DMS 273 (cell line): ENCODE measurements at regions not wholly inside any gene's neighbourhood (a gene's known extent, or its start where the extent isn't known, plus 50 kb on each side); places are given as distances from the start of the nearest gene placed in this dataset.
"Not testable (repeated sequence)": the region's sequence is repeated elsewhere in the genome, so short reads cannot be mapped to it uniquely, and the experiment has no call there.

Experiments
- DNase-seq: peaks from one replicate; lab custom pipeline; 2025; ENCODE audit not compliant: unreplicated experiment; lab: John Stamatoyannopoulos, UW

GRCh38 chr4:161329852-161330251 is 833.9 kb downstream of the FSTL5 start:
- no peak for DNase-seq

DNA sequence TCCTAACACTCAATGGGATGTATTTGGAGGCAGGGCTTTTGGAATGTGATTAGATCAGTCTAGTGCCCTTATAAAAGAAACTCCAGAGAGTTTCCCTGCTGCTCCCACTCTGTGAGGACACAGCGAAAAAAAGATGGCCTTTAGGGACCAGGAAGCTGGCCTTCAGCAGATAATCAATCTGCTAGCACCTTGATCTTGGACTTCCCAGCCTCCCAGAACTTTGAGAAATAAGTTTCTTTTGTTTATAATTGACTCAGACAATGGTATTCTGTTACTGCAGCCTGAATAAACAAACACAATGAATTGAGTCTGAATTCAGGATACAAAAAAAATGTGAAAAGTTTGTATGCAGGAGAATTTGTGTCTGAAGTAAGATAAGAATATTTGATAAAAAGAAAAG is 842.1 kb downstream of the FSTL5 start:
- no peak for DNase-seq

DNA sequence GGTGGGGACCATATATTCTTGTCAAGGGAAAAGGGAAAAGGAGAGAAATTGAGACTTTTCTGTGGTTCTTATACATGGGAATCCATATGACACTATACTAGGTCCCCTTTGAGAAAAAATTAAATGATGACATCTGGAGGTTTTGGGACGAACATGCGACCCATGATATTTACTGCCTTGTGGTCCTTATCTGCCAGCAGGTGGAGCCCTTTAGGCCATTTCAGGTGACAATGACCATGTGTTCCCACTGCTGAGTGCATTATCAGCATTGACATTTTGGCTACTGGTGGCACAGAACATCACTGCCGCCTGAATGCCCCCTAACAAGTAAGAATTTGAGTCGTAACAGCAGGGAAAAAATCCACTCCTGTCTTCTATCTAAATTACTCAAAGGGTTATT is 843.4 kb downstream of the FSTL5 start:
- peak; percentile 48 for DNase-seq

DNA sequence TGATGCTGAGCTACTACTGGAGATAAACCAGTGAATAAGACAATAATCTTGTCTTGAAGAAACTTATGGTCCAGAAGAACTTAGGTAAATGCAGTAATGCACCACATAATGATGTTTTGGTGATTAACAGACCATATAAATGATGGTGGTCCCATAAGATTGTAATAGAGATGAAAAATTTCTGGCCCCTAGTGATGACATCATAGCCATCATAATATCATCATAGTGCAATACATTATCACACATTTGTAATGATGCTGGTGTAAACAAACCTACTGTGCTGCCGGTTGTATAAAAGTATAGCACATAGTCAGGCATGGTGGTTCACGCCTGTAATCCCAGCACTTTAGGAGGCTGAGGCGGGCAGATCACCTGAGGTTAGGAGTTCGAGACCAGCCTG is 846.8 kb downstream of the FSTL5 start:
- no peak for DNase-seq

GRCh38 chr4:161314371-161314770 is 849.4 kb downstream of the FSTL5 start:
- DNase-seq: no peak

- DNase-seq: no peak
These were observed 860.2 kb downstream of the FSTL5 start for GRCh38 chr4:161303551-161303950.

- DNase-seq: no peak
These were observed 872.6 kb downstream of the FSTL5 start for GRCh38 chr4:161291222-161291621.

DNA sequence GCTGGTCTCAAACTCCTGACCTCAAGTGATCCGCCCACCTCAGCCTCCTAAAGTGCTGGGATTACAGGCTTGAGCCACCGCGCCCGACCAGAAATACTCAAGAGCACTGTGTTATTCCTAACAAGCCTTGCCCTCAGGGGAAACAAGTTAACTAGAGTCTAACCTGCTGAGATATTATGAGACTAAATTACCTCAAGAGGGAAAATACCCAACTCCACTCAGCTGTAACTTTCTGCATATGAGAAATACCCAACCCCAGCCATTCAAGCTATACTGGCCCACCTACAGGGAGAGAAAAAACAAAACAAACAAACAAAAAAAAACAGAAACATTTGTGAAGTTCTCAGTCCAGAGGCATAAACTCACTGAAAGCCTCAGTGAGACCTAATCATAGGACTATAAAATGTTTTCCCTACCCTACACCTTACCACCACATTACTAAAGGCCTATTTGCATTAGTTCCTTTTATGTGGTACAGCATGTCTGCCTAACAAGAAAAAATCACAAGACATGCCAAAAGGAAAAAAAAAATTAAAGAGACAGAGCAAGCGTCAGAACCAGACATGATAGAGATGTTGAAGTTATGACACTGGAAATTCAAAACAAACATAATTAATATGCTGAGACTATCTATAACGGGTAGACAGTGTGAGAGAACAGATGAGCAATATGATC is 876.0 kb downstream of the FSTL5 start:
- DNase-seq: no peak

DNA sequence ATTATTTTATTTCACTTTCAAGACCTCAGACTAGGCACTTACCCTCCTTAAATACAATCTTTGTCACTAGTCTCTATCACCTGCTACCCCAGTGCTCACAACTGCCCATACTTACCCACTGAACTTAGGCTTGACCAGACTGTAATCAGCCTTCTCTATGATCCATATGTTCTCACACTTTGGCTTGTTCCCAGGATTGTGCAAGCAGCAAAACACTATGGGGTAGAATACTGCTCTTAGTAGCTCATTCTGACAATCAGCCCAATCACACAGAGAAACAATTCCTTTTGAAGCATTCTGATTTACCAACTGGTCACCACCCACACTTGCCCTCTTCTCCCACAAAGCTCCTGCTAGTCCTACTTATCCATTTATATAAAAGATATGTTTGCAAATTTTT is 878.3 kb downstream of the FSTL5 start:
- DNase-seq: peak; percentile 5

DNA sequence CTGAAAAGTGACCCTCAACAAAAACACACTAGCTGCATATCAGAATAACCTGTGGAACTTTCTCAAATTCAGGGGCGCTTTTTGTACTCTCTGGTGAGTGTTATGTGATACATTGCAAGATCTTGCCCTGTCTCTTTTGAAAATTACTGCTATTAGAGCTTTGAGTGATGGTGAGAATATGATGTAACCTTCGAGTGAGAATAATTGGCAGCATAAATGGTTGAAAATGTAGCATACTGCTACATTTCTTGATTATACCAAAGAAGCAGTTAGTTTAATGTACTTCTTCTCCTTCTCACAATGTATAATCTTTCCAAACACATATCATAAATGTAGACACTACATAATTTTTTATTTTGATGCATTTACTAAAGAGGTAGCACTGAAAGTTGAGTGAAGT is 882.9 kb downstream of the FSTL5 start:
- DNase-seq: no peak

- DNase-seq: no peak
These were observed 884.7 kb downstream of the FSTL5 start for GRCh38 chr4:161279095-161279494.

DNA sequence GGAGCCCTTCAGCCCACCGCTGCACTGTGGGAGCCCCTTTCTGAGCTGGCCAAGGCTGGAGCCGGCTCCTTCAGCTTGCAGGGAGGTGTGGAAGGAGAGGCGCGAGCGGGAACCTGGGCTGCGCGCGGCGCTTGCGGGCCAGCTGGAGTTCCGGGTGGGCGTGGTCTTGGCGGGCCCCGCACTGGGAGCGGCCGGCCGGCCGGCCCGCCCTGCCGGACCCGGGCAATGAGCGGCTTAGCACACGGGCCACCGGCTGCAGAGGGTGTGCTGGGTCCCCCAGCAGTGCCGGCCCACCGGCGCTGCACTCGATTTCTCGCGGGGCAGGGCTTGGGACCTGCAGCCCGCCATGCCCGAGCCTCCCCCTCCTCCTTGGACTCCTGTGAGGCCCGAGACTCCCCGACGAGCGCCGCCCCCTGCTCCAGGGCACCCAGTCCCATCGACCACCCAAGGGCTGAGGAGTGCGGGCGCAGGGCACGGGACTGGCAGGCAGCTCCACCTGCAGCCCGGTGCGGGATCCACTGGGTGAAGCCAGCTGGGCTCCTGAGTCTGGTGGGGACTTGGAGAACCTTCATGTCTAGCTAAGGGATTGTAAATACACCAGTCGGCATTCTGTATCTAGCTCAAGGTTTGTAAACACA is 886.5 kb downstream of the FSTL5 start:
- DNase-seq: not testable (repeated sequence)

DNA sequence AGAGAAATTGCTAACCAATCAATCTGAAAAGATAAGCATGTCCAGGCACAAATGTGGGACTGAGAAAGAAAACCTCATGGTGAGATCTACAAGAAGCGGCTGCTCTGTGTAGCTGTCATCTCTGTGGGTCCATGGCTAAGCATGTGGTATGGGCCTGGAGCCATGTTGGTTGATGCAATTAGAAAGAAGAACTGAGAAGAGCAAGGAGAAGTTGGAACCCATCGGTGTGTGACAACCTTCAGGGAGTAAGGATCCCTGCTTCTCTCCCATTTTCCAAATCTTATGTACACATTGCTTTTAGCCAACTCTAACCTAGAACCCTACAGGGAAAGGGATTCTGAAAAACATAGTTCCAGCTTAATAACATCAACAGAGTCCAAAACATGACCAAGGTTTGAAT is 890.2 kb downstream of the FSTL5 start:
- DNase-seq: no peak

- DNase-seq: no peak
These were observed 903.0 kb downstream of the FSTL5 start for GRCh38 chr4:161260819-161261218.

DNA sequence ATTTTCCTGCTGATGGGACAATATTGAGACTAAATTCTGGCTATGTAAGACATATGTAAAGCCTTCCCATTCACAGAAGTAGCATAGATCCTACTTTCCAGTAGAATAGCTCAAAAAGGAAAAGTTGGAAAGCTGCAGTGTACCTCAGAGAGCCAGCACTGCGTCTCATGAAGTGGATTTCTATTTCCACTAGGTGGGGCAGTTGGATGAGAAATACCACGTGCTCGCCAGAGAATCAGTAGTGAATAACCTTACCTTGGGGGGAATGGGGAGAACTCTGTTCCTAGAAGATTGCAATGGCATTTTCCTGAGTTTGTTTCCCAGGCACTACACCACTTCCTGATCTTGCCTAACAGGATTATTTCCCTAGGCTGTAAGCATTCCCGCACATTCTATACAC is 907.1 kb downstream of the FSTL5 start:
- peak; percentile 29 for DNase-seq

DNA sequence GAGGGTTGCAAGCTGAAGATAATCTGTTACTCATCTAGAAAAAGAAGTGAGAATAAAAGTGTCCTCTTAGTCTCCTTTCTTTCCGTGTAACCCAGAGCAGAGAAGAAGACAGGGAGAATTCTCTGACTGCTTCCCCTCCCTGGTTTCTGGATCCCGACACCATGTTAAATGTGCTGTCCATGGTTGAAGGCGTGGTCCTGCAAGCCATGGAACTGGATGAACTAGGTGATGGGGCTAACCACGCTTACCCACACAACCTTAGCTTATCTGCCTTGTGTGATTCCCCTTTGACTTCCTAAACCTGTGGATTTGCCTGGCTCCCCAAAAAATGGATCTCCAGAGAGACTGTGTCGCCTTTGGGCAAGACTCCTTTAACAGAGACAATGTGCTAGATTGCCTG is 907.6 kb downstream of the FSTL5 start:
- DNase-seq: peak; percentile 20

DNA sequence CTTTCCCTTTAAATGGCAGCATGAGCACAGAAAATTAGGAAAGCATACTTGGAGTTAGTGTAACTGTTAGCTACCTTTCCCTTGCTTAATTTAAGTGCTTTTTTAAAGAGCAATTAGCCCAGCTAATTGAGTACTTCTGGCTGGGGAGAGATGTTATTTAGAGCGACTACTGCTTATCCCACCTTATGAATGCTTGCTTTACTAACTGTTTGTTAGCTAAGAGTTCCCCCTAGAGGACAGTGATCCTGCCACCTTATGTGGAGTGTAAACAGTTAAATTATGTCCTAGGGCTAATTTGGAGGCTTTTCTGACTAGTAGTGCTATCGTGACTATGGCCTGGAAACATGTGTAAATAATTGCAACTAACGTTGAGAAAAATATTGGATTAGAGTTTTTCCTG is 909.4 kb downstream of the FSTL5 start:
- DNase-seq: peak; percentile 2

DNA sequence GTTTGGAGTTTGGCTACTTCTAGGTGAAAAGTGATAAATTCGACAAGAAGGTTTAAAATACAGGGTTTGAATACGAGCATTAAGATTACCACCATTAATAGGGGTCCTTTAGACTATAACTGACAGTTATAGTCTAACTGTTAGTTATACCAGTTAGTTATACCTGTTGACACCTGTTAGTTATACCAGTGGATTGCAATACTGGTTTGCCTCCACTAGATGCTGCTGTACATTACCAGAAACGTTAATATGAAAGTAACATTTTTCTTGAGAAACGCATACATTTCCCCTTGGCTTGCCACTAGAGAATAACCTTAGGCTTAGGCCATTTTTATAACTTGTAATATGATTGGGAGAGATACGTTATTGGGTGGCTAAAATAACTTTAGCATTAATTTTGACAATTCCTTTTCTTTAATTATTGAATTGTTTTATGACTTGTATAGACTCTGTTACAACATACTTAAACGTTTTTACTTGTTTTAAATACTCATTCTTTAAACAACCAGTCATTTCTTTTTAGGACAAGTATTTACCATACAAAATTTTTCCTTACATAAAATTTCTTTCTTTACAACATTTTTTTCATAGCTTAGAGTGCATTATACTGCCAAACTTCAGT is 911.2 kb downstream of the FSTL5 start:
- peak; percentile 35 for DNase-seq

DNA sequence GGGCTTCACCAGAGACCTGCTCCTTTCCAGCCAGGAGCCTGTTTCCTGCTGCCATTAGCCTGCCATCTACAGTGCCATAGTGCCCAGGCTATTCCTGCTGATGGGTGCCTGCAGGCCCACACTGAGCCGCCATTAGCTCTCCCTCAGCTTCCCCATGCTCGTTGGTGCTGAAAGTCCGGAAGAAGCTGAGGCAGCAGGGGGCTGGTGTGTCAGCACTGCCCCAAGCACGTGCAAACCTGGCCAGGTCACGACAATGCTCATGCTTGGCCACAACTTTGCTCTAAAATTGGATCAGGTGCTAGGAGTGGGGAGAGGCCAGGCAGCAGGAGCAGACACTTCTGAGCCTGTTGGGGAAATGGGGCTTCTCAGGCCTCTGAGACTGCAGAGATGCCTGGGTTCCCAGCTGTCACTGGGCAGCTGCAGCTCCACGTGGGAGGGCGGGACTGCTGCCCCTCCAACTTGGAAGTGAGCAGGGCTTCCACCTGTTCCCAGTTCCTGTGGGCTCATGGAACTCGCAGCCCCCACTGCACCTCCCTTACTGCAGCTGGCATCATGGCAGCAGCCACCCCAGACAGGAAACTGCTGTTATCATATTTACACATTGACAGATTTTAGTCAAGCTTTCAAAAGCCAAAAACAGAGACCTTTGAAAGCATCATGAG is 913.9 kb downstream of the FSTL5 start:
- DNase-seq: peak; percentile 1

DNA sequence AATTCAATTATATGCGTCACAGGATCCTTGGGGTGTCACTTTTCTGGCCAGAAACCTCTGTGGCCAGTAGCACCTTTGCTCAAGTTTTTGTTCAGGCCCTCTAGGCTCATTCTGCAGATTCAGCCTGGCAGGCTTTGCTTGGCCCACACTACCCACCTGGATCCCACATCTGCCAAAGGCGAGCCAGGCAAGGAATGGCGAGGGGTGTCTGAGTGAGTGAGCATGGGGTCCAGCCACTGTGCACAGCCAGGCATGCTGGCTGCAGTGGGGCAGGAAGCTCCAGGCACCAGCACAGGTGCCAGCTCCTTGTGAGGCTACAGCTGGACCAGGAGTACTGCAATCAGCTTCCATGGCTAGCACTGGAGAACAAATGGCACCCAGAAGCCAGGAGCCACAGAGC is 914.9 kb downstream of the FSTL5 start:
- no peak for DNase-seq

DNA sequence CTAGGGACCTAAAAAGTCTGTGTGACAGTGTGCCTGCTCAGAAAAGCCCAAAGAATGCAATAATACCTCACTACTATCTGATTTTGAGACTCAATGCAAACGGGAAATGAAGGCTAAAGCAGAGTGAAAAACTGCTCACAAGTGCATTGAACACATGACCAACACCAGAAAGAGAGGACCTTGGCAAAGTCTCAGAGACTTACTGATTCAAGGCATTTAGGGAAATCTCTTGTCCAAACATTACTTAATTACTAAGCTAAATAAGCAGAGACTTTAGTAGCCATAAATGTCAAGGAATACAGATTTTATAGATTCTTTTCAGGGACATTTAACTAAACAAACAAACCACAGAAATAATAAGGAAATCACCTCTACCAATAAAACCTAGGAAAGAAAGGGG is 916.0 kb downstream of the FSTL5 start:
- DNase-seq: no peak

GRCh38 chr4:161238033-161238432 is 925.8 kb downstream of the FSTL5 start:
- no peak for DNase-seq
